PC-9 (cell line): ENCODE measurements at regions not wholly inside any gene's neighbourhood (a gene's known extent, or its start where the extent isn't known, plus 50 kb on each side); places are given as distances from the start of the nearest gene placed in this dataset.

ENCODE experiments used
- BruUV-seq: library from RNA; stranded (reverse); fragments of 400-500 nt; replicated peaks from 2 replicates; lab custom pipeline; 2021; lab: Mats Ljungman, UMichigan
- CTCF ChIA-PET: fragments of 300-600 bp; sonication (Branson Sonifier 250); formaldehyde crosslinking; loops from one replicate; lab custom pipeline; 2022; ENCODE audit warnings: antibody characterized with exemption; lab: Charles Lee
- POLR2A ChIA-PET: fragments of 300-600 bp; sonication (Branson Sonifier 250); formaldehyde crosslinking; loops from one replicate; lab custom pipeline; 2022; ENCODE audit warnings: antibody characterized with exemption; ENCODE audit not compliant: unreplicated experiment; lab: Charles Lee
- DNase-seq, 2 experiments: peaks; one replicate each; pipeline versions ENCODE4 v3.0.0 to v3.0.0-alpha.2; 2015 to 2022; ENCODE audit warnings: mixed read lengths in 1 of 2
- H2AFZ ChIP-seq: fragments of 200-600 bp; sonication (generic); 2 replicates; pipeline ENCODE4 v1.8.1; 2017; ENCODE audit warnings: antibody characterized with exemption
- H3F3A ChIP-seq: fragments of 200-600 bp; sonication (generic); 2 replicates; pipeline ENCODE4 v1.8.1; 2017; ENCODE audit warnings: antibody characterized with exemption, mild to moderate bottlenecking, low read depth; ENCODE audit not compliant: insufficient read depth
- H3K27ac ChIP-seq: fragments of 200-600 bp; sonication (generic); 2 replicates; pipeline ENCODE4 v1.6.1; 2016; ENCODE audit warnings: mixed run types
- H3K27me3 ChIP-seq: fragments of 200-600 bp; sonication (generic); 2 replicates; pipeline ENCODE4 v1.6.1; 2016; ENCODE audit warnings: low read depth, mixed run types; ENCODE audit not compliant: insufficient read depth
- H3K36me3 ChIP-seq: fragments of 200-600 bp; sonication (generic); 2 replicates; pipeline ENCODE4 v1.6.1; 2016; ENCODE audit warnings: low read depth, mixed run types
- H3K4me1 ChIP-seq: fragments of 200-600 bp; sonication (generic); replicated peaks from 2 replicates; pipeline ENCODE4 v1.6.1; 2016; ENCODE audit warnings: mixed run types; ENCODE audit not compliant: insufficient read depth
- H3K4me2 ChIP-seq: fragments of 200-600 bp; sonication (generic); 2 replicates; pipeline ENCODE4 v1.6.1; 2017; ENCODE audit warnings: mixed run types
- H3K4me3 ChIP-seq: fragments of 200-600 bp; sonication (generic); 2 replicates; pipeline ENCODE4 v1.6.1; 2016; ENCODE audit warnings: mixed run types
- H3K79me2 ChIP-seq: fragments of 200-600 bp; sonication (generic); 2 replicates; pipeline ENCODE4 v1.6.1; 2017; ENCODE audit warnings: low read depth, mixed run types
- H3K9me2 ChIP-seq: fragments of 200-600 bp; sonication (generic); 2 replicates; pipeline ENCODE4 v1.8.1; 2017; ENCODE audit warnings: mild to moderate bottlenecking; ENCODE audit not compliant: insufficient read depth
- H3K9me3 ChIP-seq: fragments of 200-600 bp; sonication (generic); 2 replicates; pipeline ENCODE4 v1.8.1; 2016; ENCODE audit warnings: low read depth; ENCODE audit not compliant: insufficient read depth
- H4K20me1 ChIP-seq: fragments of 200-600 bp; sonication (generic); 2 replicates; pipeline ENCODE4 v1.8.1; 2017; ENCODE audit not compliant: insufficient read depth
- EZH2 ChIP-seq: fragments of 200-600 bp; sonication (generic); IDR thresholded peaks from 2 replicates; pipeline ENCODE4 v1.8.0; 2017; ENCODE audit warnings: antibody characterized with exemption, low read depth
- intact Hi-C: fragments of 100-400 bp; cut with micrococcal nuclease; formaldehyde crosslinking; loops from one replicate; pipeline ENCODE4 v1.10.0; 2022; ENCODE audit not compliant: unreplicated experiment
- TF ChIP-seq, protein P1 (sequence below): fragments of 200-600 bp; sonication (generic); conservative IDR thresholded peaks from 2 replicates; pipeline ENCODE4 v1.6.1; 2017; ENCODE audit warnings: mixed run types, antibody characterized with exemption, mild to moderate bottlenecking, moderate library complexity

DNA sequence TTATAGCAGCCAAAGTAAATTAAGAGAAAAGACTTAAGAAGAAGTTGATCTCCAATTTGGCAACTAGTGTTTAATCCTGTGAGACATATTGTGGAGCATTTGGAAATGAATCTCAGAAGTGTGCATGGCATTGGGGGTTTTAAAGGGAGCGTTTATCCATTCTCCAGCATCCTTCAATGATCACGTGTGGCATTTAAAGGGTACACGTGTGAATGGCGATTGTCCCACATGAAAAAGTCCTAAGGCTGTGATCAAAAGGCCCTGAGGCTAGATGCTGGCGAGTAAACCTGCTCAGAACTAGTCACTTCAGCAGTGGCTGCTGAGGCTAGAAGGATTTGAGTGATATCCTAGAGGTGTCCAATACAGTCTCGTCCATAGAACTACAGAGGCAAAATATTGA, 315.6 kb upstream of the CDH9 start:
- H3K9me2 ChIP-seq = no peaks in the 10 kb centered on the region; the same call in 1 of the 2 replicates
- no peaks in the 10 kb centered on the region for H4K20me1 ChIP-seq
- H2AFZ ChIP-seq = no peak overlapping the region
- DNase-seq = no peak
- no peak overlapping the region for H3K27ac ChIP-seq
- H3K79me2 ChIP-seq = no peaks in the 10 kb centered on the region
- H3K36me3 ChIP-seq = no peaks in the 10 kb centered on the region
- TF ChIP-seq, protein P1, sequence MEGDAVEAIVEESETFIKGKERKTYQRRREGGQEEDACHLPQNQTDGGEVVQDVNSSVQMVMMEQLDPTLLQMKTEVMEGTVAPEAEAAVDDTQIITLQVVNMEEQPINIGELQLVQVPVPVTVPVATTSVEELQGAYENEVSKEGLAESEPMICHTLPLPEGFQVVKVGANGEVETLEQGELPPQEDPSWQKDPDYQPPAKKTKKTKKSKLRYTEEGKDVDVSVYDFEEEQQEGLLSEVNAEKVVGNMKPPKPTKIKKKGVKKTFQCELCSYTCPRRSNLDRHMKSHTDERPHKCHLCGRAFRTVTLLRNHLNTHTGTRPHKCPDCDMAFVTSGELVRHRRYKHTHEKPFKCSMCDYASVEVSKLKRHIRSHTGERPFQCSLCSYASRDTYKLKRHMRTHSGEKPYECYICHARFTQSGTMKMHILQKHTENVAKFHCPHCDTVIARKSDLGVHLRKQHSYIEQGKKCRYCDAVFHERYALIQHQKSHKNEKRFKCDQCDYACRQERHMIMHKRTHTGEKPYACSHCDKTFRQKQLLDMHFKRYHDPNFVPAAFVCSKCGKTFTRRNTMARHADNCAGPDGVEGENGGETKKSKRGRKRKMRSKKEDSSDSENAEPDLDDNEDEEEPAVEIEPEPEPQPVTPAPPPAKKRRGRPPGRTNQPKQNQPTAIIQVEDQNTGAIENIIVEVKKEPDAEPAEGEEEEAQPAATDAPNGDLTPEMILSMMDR = no peak
- no peak for TF ChIP-seq EZH2
- H3K27me3 ChIP-seq = no peaks in the 10 kb centered on the region
- ChIA-PET CTCF (no interaction called here), POLR2A (no interaction called here)
- 0 out of 2 replicates have a peak, but pooled peaks cover 7% of the 10 kb centered on the region for H3K9me3 ChIP-seq
- no TSS peak for BruUV-seq
- intact Hi-C loops = no loop called here
- no peaks in the 10 kb centered on the region for H3F3A ChIP-seq
- no peaks in the 10 kb centered on the region for H3K4me1 ChIP-seq
- H3K4me2 ChIP-seq = no peak overlapping the region
- no peak overlapping the region for H3K4me3 ChIP-seq

DNA sequence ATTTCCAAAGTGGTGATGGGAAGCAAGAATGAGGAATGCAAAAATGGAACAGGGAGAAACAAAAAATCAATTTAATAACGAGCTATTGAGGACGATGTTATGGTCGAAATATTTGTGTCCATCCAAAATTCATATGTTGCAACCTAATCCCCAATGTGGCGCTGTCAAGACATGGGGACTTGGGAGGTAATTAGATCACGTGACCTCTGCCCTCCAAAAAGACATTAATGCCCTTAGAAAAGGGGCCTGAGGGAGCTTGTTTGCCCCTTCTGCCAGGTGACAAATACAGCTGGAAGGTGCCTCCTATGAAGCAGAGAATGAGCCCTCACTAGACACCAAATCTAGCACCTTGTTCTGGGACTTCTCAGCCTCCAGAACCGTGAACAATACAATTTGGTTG, 315.2 kb upstream of the CDH9 start:
- POLR2A ChIA-PET = no interaction called here
- no peaks in the 10 kb centered on the region for H3K27me3 ChIP-seq
- no peaks in the 10 kb centered on the region for H4K20me1 ChIP-seq
- BruUV-seq = no TSS peak
- 0 out of 2 replicates have a peak, but pooled peaks cover 7% of the 10 kb centered on the region for H3K9me3 ChIP-seq
- H3F3A ChIP-seq = no peaks in the 10 kb centered on the region
- H2AFZ ChIP-seq = no peak overlapping the region
- no peaks in the 10 kb centered on the region for H3K4me1 ChIP-seq
- no peak overlapping the region for H3K4me2 ChIP-seq
- no peaks in the 10 kb centered on the region for H3K79me2 ChIP-seq
- H3K27ac ChIP-seq = no peak overlapping the region
- CTCF ChIA-PET = no interaction called here
- H3K9me2 ChIP-seq = no peaks in the 10 kb centered on the region; the same call in 1 of the 2 replicates
- DNase-seq = no peak
- TF ChIP-seq, protein P1 = no peak
- TF ChIP-seq EZH2 = no peak
- intact Hi-C loops = no loop called here
- H3K4me3 ChIP-seq = no peak overlapping the region
- H3K36me3 ChIP-seq = no peaks in the 10 kb centered on the region

DNA sequence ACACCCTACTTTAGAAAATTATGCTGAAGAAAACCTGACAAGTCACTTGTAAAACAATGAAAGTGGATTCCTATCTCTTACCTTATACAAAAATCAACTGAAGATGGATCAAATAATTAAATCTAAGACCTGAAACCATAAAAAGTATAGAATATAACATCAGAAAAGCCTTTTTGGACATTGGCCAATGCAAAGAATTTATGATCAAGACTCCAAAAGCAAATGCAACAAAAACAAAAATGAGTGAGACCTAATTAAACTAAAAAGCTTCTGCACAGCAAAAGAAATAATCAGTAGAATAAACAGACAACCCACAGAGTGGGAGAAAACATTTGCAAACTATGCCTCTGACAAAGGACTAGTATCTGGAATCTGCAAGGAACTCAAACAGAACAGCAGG, 303.0 kb upstream of the CDH9 start:
- no peak overlapping the region for H3K4me3 ChIP-seq
- H3K27me3 ChIP-seq = no peaks in the 10 kb centered on the region
- TF ChIP-seq, protein P1 = no peak
- TF ChIP-seq EZH2 = no peak
- ChIA-PET CTCF (no interaction called here), POLR2A (no interaction called here)
- DNase-seq = no peak
- no peaks in the 10 kb centered on the region for H4K20me1 ChIP-seq
- no peaks in the 10 kb centered on the region for H3K9me2 ChIP-seq
- no peak overlapping the region for H2AFZ ChIP-seq
- no peak overlapping the region for H3K4me2 ChIP-seq
- no peaks in the 10 kb centered on the region for H3K36me3 ChIP-seq
- no peaks in the 10 kb centered on the region for H3K4me1 ChIP-seq
- H3K27ac ChIP-seq = no peak overlapping the region
- H3K9me3 ChIP-seq = no peaks in the 10 kb centered on the region
- intact Hi-C loops = no loop called here
- BruUV-seq = no TSS peak
- H3K79me2 ChIP-seq = no peaks in the 10 kb centered on the region
- no peaks in the 10 kb centered on the region for H3F3A ChIP-seq
